ENCODE measurements at regions not wholly inside any gene's neighbourhood (a gene's known extent, or its start where the extent isn't known, plus 50 kb on each side); places are given as distances from the start of the nearest gene placed in this dataset.

- TF ChIP-seq CTCF (IDR thresholded peaks at IDR 0.05) (no peak), EZH2 (IDR thresholded peaks at IDR 0.05) (no peak)
Observed at GRCh38 chr1:232149287-232150201, 480.4 kb downstream of the SIPA1L2 start.
